ENCODE measurements at regions not wholly inside any gene's neighbourhood (a gene's known extent, or its start where the extent isn't known, plus 50 kb on each side); places are given as distances from the start of the nearest gene placed in this dataset.

- H3K9ac ChIP-seq, result no peak overlapping the region
- no peaks in the 10 kb centered on the region for H3K9me3 ChIP-seq (ENCODE audit: low read depth)
- H3K4me1 ChIP-seq (ENCODE audit: insufficient read depth), result no peaks in the 10 kb centered on the region
- H2AFZ ChIP-seq, result no peak overlapping the region
- WGBS, 2 experiments (ENCODE audit: low coverage in 1 of 2, low lambda C conversion rate in 2 of 2, missing lambda C conversion rate in 2 of 2), result 13 to 14% methylated on average over 8 of the region's 8 CpGs
- no peak for TF ChIP-seq EZH2 (IDR thresholded peaks at IDR 0.05; ENCODE audit: insufficient read depth, poor library complexity, severe bottlenecking)
- no peak for TF ChIP-seq EZH2phosphoT487 (IDR thresholded peaks at IDR 0.05; ENCODE audit: insufficient read depth, low read depth)
- DNase-seq, result no peak
- no peaks in the 10 kb centered on the region for H3K36me3 ChIP-seq (ENCODE audit: low read depth)
- no peak overlapping the region for H3K4me3 ChIP-seq
- in situ Hi-C loops (cut with MboI), result no loop called here
- H3K27ac ChIP-seq, result no peak overlapping the region
- H4K20me1 ChIP-seq (ENCODE audit: insufficient read depth), result no peaks in the 10 kb centered on the region
- no peaks in the 10 kb centered on the region for H3K9me2 ChIP-seq (ENCODE audit: insufficient read depth)
- no peaks in the 10 kb centered on the region for H3K79me2 ChIP-seq (ENCODE audit: insufficient read depth)
- peaks cover 39% of the 10 kb centered on the region for H3K27me3 ChIP-seq (replicated peaks; ENCODE audit: insufficient read depth)
- H3F3A ChIP-seq (ENCODE audit: insufficient read depth), result no peaks in the 10 kb centered on the region
- H3K4me2 ChIP-seq (ENCODE audit: unreplicated experiment), result no peak overlapping the region
These were observed 98.1 kb upstream of the YPEL5 start for GRCh38 chr2:30048636-30049175.

- Histone ChIP-seq H3K9ac (no peak overlapping the region), H3K27ac (no peak overlapping the region), H3K9me3 (ENCODE audit: low read depth) (no peaks in the 10 kb centered on the region), H3K27me3 (replicated peaks; ENCODE audit: insufficient read depth) (peaks cover 24% of the 10 kb centered on the region), H2AFZ (no peak overlapping the region), H3K4me2 (ENCODE audit: unreplicated experiment) (no peak overlapping the region), H4K20me1 (ENCODE audit: insufficient read depth) (no peaks in the 10 kb centered on the region), H3K36me3 (ENCODE audit: low read depth) (no peaks in the 10 kb centered on the region), H3K4me1 (ENCODE audit: insufficient read depth) (no peaks in the 10 kb centered on the region), H3K79me2 (ENCODE audit: insufficient read depth) (no peaks in the 10 kb centered on the region), H3K4me3 (no peak overlapping the region), H3F3A (ENCODE audit: insufficient read depth) (no peaks in the 10 kb centered on the region), H3K9me2 (ENCODE audit: insufficient read depth) (no peaks in the 10 kb centered on the region)
- TF ChIP-seq EZH2 (IDR thresholded peaks at IDR 0.05; ENCODE audit: insufficient read depth, poor library complexity, severe bottlenecking) (no peak), EZH2phosphoT487 (IDR thresholded peaks at IDR 0.05; ENCODE audit: insufficient read depth, low read depth) (no peak)
- DNase-seq, result no peak
- WGBS, 2 experiments (ENCODE audit: low coverage in 1 of 2, low lambda C conversion rate in 2 of 2, missing lambda C conversion rate in 2 of 2), result 26 to 29% methylated on average over 2 of the region's 2 CpGs
- in situ Hi-C loops (cut with MboI), result loop anchor here (25.0 kb wide), 1 partner anchor 1093 kb away; no protein-coding TSS in a partner anchor
These were observed 91.3 kb upstream of the YPEL5 start for GRCh38 chr2:30055548-30055947.

GRCh38 chr2:30060562-30060961 is 86.2 kb upstream of the YPEL5 start:
- H2AFZ ChIP-seq, result no peak overlapping the region
- no peaks in the 10 kb centered on the region for H3K79me2 ChIP-seq (ENCODE audit: insufficient read depth)
- H3K27me3 ChIP-seq (replicated peaks; ENCODE audit: insufficient read depth), result peaks cover 21% of the 10 kb centered on the region
- 40 to 50% methylated on average over 5 of the region's 5 CpGs for WGBS, 2 experiments (ENCODE audit: low coverage in 1 of 2, low lambda C conversion rate in 2 of 2, missing lambda C conversion rate in 2 of 2)
- DNase-seq, result no peak
- TF ChIP-seq EZH2 (IDR thresholded peaks at IDR 0.05; ENCODE audit: insufficient read depth, poor library complexity, severe bottlenecking), result no peak
- no peak for TF ChIP-seq EZH2phosphoT487 (IDR thresholded peaks at IDR 0.05; ENCODE audit: insufficient read depth, low read depth)
- H3K27ac ChIP-seq, result no peak overlapping the region
- H3K4me1 ChIP-seq (ENCODE audit: insufficient read depth), result no peaks in the 10 kb centered on the region
- H3F3A ChIP-seq (ENCODE audit: insufficient read depth), result no peaks in the 10 kb centered on the region
- no peaks in the 10 kb centered on the region for H3K9me2 ChIP-seq (ENCODE audit: insufficient read depth)
- no peaks in the 10 kb centered on the region for H3K36me3 ChIP-seq (ENCODE audit: low read depth)
- H3K9ac ChIP-seq, result no peak overlapping the region
- H4K20me1 ChIP-seq (ENCODE audit: insufficient read depth), result no peaks in the 10 kb centered on the region
- in situ Hi-C loops (cut with MboI), result loop anchor here (25.0 kb wide), 1 partner anchor 1098 kb away; no protein-coding TSS in a partner anchor
- H3K9me3 ChIP-seq (ENCODE audit: low read depth), result no peaks in the 10 kb centered on the region
- no peak overlapping the region for H3K4me3 ChIP-seq
- no peak overlapping the region for H3K4me2 ChIP-seq (ENCODE audit: unreplicated experiment)

- no peaks in the 10 kb centered on the region for H3K79me2 ChIP-seq (ENCODE audit: insufficient read depth)
- in situ Hi-C loops (cut with MboI), result loop anchor here (25.0 kb wide), 1 partner anchor 1106 kb away; no protein-coding TSS in a partner anchor
- DNase-seq, result no peak
These were observed 78.7 kb upstream of the YPEL5 start for GRCh38 chr2:30068067-30068466.

More at GRCh38 chr2:30068067-30068466, 78.7 kb upstream of the YPEL5 start:
- H3F3A ChIP-seq (ENCODE audit: insufficient read depth), result no peaks in the 10 kb centered on the region
- H2AFZ ChIP-seq, result no peak overlapping the region
- H3K27me3 ChIP-seq (replicated peaks; ENCODE audit: insufficient read depth), result peaks cover 21% of the 10 kb centered on the region
- TF ChIP-seq EZH2 (IDR thresholded peaks at IDR 0.05; ENCODE audit: insufficient read depth, poor library complexity, severe bottlenecking) (no peak), EZH2phosphoT487 (IDR thresholded peaks at IDR 0.05; ENCODE audit: insufficient read depth, low read depth) (no peak)
- H3K9me2 ChIP-seq (ENCODE audit: insufficient read depth), result no peaks in the 10 kb centered on the region
- no peaks in the 10 kb centered on the region for H3K9me3 ChIP-seq (ENCODE audit: low read depth)
- H3K4me1 ChIP-seq (ENCODE audit: insufficient read depth), result no peaks in the 10 kb centered on the region
- H3K36me3 ChIP-seq (ENCODE audit: low read depth), result no peaks in the 10 kb centered on the region
- H3K9ac ChIP-seq, result no peak overlapping the region
- H3K4me2 ChIP-seq (ENCODE audit: unreplicated experiment), result no peak overlapping the region
- H4K20me1 ChIP-seq (ENCODE audit: insufficient read depth), result no peaks in the 10 kb centered on the region
- no peak overlapping the region for H3K27ac ChIP-seq
- H3K4me3 ChIP-seq, result no peak overlapping the region

Data from GM23248 (cell line).